ENCODE measurements at regions not wholly inside any gene's neighbourhood (a gene's known extent, or its start where the extent isn't known, plus 50 kb on each side); places are given as distances from the start of the nearest gene placed in this dataset.

- TF ChIP-seq POLR2A (IDR thresholded peaks at IDR 0.05) (no peak), CTCF (IDR thresholded peaks at IDR 0.05) (no peak)
- no peaks in the 10 kb centered on the region for H3K9me3 ChIP-seq
- no peaks in the 10 kb centered on the region for H3K36me3 ChIP-seq
- H3K4me1 ChIP-seq: no peaks in the 10 kb centered on the region
- H3K27ac ChIP-seq: no peak overlapping the region
- no peaks in the 10 kb centered on the region for H3K27me3 ChIP-seq
- ATAC-seq: no peak
- H3K4me3 ChIP-seq: no peak overlapping the region
- no peak for DNase-seq
- WGBS (ENCODE audit: insufficient coverage, low coverage, low lambda C conversion rate, missing lambda C conversion rate): 83% methylated on average over 12 of the region's 12 CpGs
- intact Hi-C loops (cut with DNase I): no loop called here
Observed at GRCh38 chr21:35819134-35819533, 241.2 kb downstream of the SETD4 start.

DNA sequence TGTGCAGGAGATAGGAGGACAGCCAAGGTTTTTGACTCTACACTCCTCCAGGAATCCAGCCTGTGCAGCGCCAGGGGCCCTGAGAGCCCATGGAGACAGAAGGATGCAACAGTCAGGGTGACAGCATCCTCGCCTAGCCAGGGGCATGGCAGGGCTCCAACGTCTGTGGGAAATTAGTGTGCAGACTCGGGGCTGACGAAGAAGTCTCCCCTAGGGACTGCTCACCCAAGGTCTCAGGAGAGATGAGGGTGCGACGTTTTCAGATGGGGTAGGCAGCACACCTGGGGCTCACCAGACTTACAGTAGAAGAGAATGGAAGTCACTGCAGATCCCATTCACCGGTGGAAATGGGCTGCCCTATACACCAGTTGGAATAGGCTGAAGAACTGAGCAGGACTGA lies 241.7 kb downstream of the SETD4 start:
- no peaks in the 10 kb centered on the region for H3K4me1 ChIP-seq
- 75% methylated on average over 5 of the region's 8 CpGs for WGBS (ENCODE audit: insufficient coverage, low coverage, low lambda C conversion rate, missing lambda C conversion rate)
- ATAC-seq (no peak), DNase-seq (no peak)
- no peaks in the 10 kb centered on the region for H3K36me3 ChIP-seq
- H3K4me3 ChIP-seq: no peak overlapping the region
- intact Hi-C loops (cut with DNase I): no loop called here
- H3K9me3 ChIP-seq: no peaks in the 10 kb centered on the region
- TF ChIP-seq POLR2A (IDR thresholded peaks at IDR 0.05) (no peak), CTCF (IDR thresholded peaks at IDR 0.05) (no peak)
- no peaks in the 10 kb centered on the region for H3K27me3 ChIP-seq
- H3K27ac ChIP-seq: no peak overlapping the region

DNA sequence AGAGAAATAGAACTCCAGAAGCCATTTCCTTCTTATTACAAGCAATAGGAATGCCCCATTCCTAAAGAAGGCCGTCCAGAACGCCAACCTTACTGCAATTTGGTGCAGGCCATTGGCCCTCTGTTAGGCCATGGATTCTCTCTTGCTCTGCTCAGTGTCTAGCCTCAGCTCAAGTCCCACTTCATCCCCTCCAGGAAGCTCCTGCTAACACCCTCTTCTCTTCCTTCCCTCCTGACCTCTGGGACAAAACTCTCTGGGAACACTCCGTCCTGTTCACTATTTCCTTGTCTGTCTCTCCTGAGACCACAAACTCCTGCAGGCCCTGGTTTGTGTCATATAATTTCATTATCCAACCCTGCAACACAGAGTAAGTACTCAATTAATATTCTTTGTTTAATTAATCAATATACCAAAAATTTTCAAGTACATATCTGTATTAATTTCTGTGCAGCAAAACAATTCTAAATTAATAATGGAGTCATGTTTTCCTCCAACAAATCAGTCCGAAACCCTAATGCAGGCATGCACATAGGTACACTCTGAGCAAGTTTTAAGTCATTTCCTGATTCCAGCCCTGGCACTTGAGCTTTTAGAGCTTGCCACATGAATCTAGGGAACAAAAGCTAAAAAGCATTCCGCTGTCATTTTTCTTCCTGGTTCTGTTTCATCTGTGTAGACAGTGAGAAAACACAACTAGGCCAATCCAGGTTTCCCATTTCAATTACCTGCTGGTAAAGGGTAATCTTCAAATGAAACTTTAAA lies 245.3 kb downstream of the SETD4 start:
- Histone ChIP-seq H3K9me3 (peaks cover 0 to 4% (median 0%) of the 10 kb centered on the region in 4 donors), H3K4me1 (no peaks in the 10 kb centered on the region), H3K4me3 (no peak overlapping the region), H3K36me3 (no peaks in the 10 kb centered on the region), H3K27me3 (no peaks in the 10 kb centered on the region), H3K27ac (no peak overlapping the region)
- intact Hi-C loops (cut with DNase I): no loop called here
- TF ChIP-seq POLR2A (IDR thresholded peaks at IDR 0.05) (no peak), CTCF (IDR thresholded peaks at IDR 0.05) (no peak)
- DNase-seq: no peak
- ATAC-seq: peak in 1 of 4 donors; percentile 54
- 74% methylated on average over 5 of the region's 5 CpGs for WGBS (ENCODE audit: insufficient coverage, low coverage, low lambda C conversion rate, missing lambda C conversion rate)

DNA sequence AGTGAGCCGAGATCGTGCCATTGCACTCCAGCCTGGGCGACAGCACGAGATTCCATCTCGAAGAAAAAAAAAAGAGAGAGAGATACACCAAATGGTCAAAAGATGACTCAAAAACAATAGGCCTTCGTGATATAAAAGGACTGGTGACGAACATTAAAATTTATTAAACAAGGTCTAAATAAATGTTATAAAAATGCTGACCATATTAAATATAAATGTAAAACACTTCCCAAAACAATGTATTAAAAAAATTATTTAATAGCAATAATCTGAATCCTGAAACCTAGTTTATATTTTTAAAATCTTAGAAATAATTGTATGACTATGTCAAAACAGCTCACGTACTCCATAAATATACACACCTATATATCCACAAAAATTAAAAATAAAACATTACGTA lies 247.6 kb downstream of the SETD4 start:
- Histone ChIP-seq H3K4me1 (no peaks in the 10 kb centered on the region), H3K9me3 (peaks cover 0 to 4% (median 0%) of the 10 kb centered on the region in 4 donors), H3K27ac (no peak overlapping the region), H3K27me3 (no peaks in the 10 kb centered on the region), H3K36me3 (no peaks in the 10 kb centered on the region), H3K4me3 (no peak overlapping the region)
- DNase-seq: no peak
- 88% methylated on average over 9 of the region's 9 CpGs for WGBS (ENCODE audit: insufficient coverage, low coverage, low lambda C conversion rate, missing lambda C conversion rate)
- ATAC-seq: no peak
- TF ChIP-seq POLR2A (IDR thresholded peaks at IDR 0.05): no peak
- no peak for TF ChIP-seq CTCF (IDR thresholded peaks at IDR 0.05)
- intact Hi-C loops (cut with DNase I): no loop called here
